ENCODE measurements at regions not wholly inside any gene's neighbourhood (a gene's known extent, or its start where the extent isn't known, plus 50 kb on each side); places are given as distances from the start of the nearest gene placed in this dataset.
A peak's percentile ranks its signal among the peaks of the same experiment; 100 is the strongest.
"Not testable (repeated sequence)": the region's sequence is repeated elsewhere in the genome, so short reads cannot be mapped to it uniquely, and the experiment has no call there.

GRCh38 chr20:5492937-5493336 lies 117.9 kb downstream of the GPCPD1 start:
- DNase-seq (ENCODE audit: low read depth) = no peak

GRCh38 chr20:5491455-5491854 lies 119.4 kb downstream of the GPCPD1 start:
- DNase-seq (ENCODE audit: low read depth) = no peak

DNA sequence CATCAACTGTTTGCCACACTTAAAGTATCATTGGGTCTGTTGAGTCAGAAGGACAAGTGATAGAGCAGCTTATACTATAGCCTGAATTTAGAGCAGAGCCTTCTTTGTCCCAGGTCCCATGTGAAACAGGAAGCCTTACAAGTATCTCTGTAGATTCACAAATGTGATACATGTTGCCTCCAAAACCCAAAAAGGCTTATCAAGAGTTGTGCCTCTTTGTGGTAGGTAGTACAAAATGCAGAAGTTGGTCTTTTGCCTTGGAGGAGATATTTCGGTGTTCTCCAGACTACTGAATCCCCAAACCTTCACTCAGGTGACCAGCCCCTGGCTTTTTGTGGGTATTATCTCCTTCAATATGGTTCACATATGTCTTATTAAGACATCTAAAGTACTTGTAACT lies 121.2 kb downstream of the GPCPD1 start:
- DNase-seq (ENCODE audit: low read depth) = no peak

DNA sequence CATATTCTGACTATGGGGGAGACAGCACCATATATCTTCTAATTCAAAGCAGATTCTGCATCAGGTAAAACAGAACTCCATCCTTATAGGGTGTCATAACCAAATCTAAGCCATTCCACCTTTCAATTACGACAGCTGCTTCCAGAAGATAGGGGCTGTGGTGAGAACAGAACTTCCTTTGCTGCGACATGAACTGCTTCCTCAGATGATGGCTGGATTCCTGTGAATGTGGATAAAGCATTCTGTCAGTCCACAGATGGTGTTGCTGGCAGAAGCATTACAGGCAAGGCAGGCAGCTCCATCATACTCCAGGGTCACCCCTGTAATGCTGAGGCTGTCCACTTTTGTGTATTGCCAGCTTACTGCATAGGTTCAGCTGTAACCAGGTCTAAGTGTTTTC lies 122.0 kb downstream of the GPCPD1 start:
- no peak for DNase-seq (ENCODE audit: low read depth)

DNA sequence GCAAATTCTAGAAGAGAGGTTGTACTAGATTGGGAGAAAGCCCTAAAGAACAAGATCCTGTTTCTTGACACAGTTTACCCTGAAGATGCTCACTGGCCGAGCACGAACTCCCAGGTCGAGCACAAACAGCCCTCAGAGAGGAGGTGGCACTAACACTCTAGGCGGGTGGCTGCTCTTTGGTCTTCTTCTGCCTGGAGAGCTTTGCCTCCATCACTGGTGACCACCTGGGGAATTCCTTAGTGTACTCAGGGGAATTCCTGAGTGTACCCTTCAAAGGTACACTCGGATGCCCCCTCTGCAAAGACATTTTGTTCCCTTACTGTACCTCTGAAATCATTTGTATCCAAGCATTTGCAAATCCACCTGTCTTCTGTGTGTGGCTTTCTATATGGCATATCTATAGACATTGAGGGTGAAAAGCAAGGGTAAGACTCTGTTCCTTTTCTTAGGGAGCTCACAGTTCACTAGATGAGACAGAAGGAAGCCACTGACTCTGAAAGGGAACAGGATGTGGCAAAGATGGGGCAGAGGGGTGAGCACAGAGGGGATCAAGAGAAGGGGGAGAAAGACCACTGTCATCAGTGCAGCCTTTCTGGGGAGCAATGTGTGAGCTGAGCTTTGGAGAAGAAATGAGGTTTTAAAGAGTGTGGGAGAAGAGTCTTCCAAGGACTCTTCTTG lies 124.3 kb downstream of the GPCPD1 start:
- DNase-seq (ENCODE audit: low read depth) = no peak

DNA sequence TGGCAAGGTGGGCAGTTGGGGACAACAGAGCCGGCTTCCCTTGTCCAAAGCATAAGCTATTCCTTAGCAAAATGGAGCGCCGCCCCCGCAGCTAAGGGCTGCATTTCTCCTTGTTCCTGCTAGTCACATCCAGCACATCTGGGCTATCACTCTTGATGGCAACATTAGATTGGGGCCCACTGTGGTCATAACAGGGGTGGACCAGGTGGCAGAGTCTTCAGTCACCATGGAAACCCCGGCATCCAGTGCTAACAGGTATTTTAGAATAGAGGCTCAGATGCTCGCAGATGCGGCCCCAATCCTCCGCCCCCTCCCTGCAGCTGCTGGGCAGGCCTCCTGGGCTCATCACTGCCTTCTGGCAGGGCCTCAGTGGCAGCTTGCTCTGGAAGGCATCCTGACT lies 125.9 kb downstream of the GPCPD1 start:
- no peak for DNase-seq (ENCODE audit: low read depth)

- no peak for DNase-seq (ENCODE audit: low read depth)
These were observed 126.5 kb downstream of the GPCPD1 start for GRCh38 chr20:5484346-5484745.

DNA sequence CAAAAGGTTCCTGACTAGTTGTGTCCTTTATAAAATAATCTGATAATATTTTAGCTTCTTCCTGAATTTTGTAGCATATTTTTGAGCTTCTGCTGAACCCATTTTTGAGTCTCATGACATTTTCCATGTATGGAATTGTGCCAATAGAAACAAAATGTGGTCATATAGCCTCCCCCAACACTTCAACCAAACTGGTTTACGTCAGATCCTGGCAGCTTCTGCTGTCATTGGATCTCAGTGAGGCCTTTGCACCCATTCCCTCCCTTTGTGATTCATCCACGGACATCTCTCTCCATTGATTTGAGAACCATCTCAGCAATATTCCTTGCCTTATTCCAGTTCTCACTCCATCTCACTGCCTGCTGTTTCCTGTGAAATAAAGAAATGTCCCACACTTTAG lies 128.0 kb downstream of the GPCPD1 start:
- no peak for DNase-seq (ENCODE audit: low read depth)

GRCh38 chr20:5481872-5482271 lies 128.9 kb downstream of the GPCPD1 start:
- no peak for DNase-seq (ENCODE audit: low read depth)

DNA sequence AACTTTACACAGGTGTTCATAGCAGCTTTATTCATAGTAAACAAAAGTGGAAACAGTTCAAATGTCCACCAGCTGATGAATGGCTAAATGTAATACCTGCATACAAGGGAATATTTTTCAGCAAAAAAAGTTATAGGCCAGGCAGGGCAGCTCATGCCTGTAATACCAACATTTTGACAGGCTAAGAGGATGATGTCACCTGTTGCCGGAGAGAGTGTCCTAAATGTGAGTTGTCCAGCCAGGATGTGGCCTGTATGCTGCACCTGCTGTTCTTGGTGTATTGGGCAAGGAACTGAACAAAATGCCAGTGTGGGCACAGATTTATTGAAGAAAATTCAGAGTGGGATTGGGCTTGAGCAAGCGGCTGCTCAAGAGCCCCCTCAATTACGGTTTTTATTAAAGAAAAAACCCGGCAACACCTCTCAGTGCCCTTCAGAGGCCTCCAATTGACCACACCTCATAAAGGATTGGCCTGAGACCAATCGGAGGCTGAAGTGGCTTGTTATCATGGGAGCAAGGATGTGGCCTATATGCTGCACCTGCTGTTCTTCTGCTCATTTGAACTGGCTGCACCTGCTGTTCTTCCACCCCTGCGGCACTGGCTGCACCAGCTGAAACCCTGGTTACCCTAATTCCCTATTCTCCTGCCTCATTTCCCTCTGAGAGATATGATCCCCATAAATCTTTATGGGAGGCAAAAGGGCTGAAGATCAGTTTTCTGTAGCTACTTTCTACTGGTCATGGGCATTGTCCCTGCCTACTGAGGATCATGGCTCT lies 129.8 kb downstream of the GPCPD1 start:
- peak; percentile 10 for DNase-seq (ENCODE audit: low read depth)

- no peak for DNase-seq (ENCODE audit: low read depth)
These were observed 135.9 kb downstream of the GPCPD1 start for GRCh38 chr20:5474646-5475550.

- DNase-seq (ENCODE audit: low read depth) = not testable (repeated sequence)
These were observed 138.9 kb downstream of the GPCPD1 start for GRCh38 chr20:5471866-5472265.

- no peak for DNase-seq (ENCODE audit: low read depth)
These were observed 139.4 kb downstream of the GPCPD1 start for GRCh38 chr20:5471368-5471767.

DNA sequence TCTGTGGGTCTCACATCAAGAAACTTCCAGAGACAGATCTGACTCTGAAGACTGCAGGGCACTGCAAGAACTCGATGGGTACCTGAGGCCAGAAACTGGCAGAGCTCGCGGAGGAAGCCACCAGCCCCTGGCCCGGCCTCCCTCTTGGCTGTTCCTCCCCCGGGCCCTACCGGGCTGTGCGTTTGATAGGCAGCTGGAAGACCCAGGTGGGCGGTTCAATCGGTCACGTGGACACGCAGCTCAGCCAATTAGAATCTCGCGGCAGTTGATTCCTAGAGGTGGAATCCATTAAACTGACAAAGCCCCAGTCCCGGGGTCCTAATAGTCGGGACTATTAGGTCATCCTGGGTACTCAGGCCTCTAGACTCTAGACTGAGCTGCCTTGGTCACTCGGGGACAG lies 139.9 kb downstream of the GPCPD1 start:
- no peak for DNase-seq (ENCODE audit: low read depth)

- no peak for DNase-seq (ENCODE audit: low read depth)
These were observed 140.3 kb downstream of the GPCPD1 start for GRCh38 chr20:5470458-5470857.

- no peak for DNase-seq (ENCODE audit: low read depth)
These were observed 141.7 kb downstream of the GPCPD1 start for GRCh38 chr20:5469111-5469510.

DNA sequence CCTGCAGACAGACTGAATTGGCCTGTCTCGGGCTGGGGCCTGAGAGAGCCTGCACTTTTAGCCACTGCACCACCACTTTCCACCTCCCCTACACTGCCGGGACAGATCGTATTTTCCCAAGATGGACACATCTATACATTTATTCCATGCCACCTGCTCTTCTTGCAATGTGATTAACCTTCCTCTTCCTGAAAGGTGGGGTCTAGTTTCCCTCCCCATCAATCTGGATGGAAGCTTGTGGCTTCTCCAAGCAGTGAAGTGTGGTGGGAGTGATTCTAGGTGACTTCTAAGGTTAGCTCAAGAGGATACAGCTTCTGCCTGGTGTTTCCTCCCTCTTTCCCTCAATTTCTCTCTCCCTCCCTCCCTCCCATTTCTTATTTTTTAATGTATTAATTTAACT lies 143.7 kb downstream of the GPCPD1 start:
- DNase-seq (ENCODE audit: low read depth) = no peak

- DNase-seq (ENCODE audit: low read depth) = no peak
These were observed 145.2 kb downstream of the GPCPD1 start for GRCh38 chr20:5465604-5465927.

DNA sequence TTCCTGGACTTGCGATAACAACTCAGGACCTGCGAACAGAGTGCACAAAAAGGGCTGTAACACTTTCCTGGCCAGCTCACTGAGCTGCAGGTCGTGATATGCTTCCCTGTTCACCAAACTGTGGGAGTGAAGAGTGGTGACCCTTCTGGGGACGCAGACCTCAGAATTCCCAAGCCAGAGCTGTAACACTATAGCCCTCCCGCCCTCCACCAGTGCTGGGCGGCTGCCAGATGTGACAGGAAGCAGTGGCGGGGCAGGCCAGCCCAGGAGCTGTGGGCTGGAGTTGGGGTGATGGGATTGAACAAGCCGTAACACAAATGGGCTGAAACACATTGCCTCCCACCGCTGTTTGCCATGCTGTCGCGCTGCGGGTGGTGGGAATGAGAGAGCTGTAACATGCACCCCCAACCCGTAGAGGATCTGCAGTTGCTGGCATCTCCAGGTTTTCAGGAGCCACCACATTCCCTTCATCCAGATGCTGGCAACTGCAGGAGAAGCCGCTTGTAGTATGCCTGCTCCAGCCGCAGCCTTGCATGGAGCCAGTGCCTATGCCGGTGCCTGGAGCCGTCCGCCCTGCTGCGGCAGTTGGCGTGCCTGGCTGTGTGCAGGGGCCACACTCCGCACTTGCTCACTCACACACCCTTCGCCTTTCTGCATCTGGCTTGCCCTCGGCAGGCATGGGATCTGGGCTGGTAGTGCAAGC lies 145.8 kb downstream of the GPCPD1 start:
- DNase-seq (ENCODE audit: low read depth) = no peak

GRCh38 chr20:5463007-5463686 lies 146.4 kb upstream of the PROKR2 start:
- DNase-seq (ENCODE audit: low read depth) = no peak

DNA sequence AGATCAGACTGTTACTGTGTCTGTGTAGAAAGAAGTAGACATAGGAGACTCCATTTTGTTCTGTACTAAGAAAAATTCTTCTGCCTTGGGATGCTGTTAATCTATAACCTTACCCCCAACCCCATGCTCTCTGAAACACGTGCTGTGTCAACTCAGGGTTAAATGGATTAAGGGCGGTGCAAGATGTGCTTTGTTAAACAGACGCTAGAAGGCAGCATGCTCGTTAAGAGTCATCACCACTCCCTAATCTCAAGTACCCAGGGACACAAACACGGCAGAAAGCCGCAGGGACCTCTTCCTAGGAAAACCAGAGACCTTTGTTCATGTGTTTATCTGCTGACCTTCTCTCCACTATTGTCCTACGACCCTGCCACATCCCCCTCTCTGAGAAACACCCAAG lies 137.0 kb upstream of the PROKR2 start:
- not testable (repeated sequence) for DNase-seq (ENCODE audit: low read depth)
